ENCODE measurements at regions not wholly inside any gene's neighbourhood (a gene's known extent, or its start where the extent isn't known, plus 50 kb on each side); places are given as distances from the start of the nearest gene placed in this dataset.

- DNase-seq (ENCODE audit: low spot score), result no peak
These were observed 204.2 kb upstream of the TBC1D5 start for GRCh38 chr3:17946619-17947018.

DNA sequence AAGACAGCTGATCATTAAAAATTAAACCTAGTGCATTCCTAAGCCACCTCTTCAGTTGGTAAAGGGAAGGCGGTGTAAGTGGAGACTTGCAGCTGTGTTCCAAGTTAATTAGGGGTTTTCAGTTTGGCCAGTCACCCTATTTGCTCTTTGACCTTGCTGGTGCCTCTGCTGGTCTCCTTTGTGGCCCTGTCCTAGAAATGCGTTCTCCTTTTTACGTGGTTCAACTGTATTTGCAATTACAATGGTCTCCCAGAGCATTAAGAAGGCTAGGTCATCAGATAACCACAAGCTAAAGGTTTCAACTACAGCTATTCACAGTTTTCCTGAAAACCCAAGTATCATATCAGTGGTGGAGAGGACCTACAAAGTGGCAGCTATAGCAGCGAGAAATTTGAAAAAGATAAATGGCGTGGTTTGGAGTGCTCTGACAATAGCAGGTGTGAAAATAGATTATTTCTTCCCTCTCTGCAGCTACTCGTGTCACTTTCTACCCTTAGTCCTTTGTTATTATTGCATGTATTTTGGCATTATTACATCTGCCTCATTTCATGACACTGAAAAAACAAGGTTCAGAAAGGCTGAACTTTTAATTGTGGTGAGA lies 203.5 kb upstream of the TBC1D5 start:
- DNase-seq (ENCODE audit: low spot score), result no peak

- DNase-seq (ENCODE audit: low spot score), result no peak
These were observed 202.8 kb upstream of the TBC1D5 start for GRCh38 chr3:17945018-17945798.

DNA sequence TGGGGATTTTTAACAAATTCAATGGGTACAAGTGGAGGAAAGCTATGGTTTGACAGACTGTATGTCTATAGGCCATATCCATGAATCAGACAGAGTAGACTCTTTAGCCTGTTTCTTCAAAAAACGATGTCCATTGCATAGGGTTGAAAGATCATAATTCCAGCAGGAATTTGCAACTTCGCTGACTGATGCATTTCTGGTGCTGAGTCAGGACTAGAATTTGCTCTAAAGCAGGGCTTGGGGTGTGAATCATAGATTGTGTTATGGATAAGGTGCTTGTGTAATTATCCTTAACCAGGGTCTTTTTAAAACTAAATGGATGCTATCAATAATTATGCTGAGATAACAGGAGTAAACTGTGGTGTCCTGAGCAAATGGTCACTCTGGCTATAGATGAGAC lies 200.4 kb upstream of the TBC1D5 start:
- no peak for DNase-seq (ENCODE audit: low spot score)

GRCh38 chr3:17941766-17942165 lies 199.3 kb upstream of the TBC1D5 start:
- no peak for DNase-seq (ENCODE audit: low spot score)

DNA sequence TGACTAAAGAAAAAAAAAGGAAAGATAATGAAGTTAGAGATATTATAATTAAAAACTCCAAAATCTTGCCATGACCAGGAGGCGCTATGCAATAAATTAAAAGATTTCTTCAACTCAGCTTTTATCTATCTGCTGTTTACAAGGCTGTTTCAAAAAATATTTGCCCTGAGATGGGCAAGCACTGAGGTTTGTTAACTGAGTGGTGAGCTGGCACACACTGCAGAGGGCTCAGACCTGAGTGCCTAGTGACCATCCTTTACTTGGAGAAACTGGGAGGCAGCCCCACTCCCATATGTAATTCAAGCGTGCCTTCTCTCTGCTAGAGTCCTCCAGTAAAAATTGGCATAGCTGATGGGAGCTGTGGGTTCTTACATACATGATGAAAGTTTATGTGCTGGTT lies 198.7 kb upstream of the TBC1D5 start:
- no peak for DNase-seq (ENCODE audit: low spot score)

GRCh38 chr3:17939157-17939556 lies 196.7 kb upstream of the TBC1D5 start:
- DNase-seq (ENCODE audit: low spot score), result no peak

DNA sequence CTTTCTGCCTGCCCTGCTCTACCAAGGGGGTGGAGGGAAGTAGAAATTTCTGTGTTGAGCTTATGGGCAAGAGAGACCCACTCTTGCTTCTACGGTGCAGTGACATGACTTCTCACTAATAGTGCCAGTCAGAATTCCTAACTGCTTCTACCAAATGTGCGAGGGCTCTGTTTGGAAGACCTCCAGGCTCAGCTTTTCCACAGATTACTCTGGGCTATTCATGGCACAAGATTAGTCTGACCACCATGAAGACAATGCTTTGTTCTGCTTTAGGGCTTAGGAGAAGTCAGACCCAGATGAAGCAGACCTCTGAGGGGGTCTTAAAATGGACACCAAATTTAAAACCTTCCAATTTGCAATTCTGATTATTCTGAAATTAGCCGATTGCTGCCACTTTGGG lies 195.9 kb upstream of the TBC1D5 start:
- no peak for DNase-seq (ENCODE audit: low spot score)

- DNase-seq (ENCODE audit: low spot score), result no peak
These were observed 194.5 kb upstream of the TBC1D5 start for GRCh38 chr3:17936736-17937480.

GRCh38 chr3:17935222-17935621 lies 192.8 kb upstream of the TBC1D5 start:
- no peak for DNase-seq (ENCODE audit: low spot score)

DNA sequence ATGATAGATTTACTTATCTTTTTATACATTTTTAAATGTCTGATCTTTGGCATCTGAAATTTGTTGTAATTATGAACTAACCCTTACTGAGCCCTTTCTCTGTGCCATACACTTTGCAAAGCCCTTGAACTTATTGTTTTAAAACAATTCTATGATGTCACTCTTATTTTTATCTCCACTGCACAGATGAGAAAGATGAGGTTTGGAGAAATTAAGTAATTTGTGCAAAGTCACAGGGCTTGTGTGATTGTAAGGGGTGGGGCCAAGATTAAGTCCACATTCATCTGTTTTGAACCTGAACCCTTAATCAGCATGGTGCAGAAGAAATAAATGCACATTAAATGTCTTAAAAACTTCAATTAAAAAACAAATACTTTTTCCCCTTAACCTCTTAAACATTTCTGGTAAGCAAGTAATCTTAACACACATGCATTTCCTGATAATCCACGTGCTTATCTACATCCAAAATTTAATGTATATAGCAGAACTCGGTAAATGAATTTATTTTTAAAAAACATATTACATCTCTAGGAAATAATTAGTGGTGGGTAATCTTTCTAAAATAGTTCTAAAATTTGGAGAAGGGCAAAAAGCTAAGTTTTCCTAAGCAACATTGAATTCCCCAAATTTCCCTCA lies 189.8 kb upstream of the TBC1D5 start:
- DNase-seq (ENCODE audit: low spot score), result no peak

GRCh38 chr3:17931131-17931530 lies 188.7 kb upstream of the TBC1D5 start:
- DNase-seq (ENCODE audit: low spot score), result no peak

GRCh38 chr3:17928502-17929145 lies 186.2 kb upstream of the TBC1D5 start:
- DNase-seq (ENCODE audit: low spot score), result no peak

GRCh38 chr3:17927036-17927435 lies 184.6 kb upstream of the TBC1D5 start:
- DNase-seq (ENCODE audit: low spot score), result no peak

DNA sequence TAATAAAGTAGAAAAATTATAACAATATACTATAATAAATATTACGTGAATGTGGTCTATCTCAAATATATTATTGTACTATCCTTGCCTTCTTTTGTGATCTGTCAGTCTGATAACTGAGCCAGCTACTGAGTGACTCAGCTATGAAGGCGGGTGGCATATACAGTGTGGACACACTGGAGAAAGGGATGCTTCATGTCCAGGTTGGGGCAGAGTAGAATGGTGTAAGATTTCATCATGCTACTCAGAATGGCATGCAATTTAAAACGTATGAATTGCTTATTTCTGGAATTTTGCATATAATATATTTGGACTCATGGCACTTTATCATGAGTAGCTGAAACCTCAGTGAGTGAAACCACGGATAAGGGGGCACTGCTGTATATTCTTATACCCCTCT lies 172.9 kb upstream of the TBC1D5 start:
- peak; percentile 8 for DNase-seq (ENCODE audit: low spot score)

GRCh38 chr3:17913359-17913758 lies 170.9 kb upstream of the TBC1D5 start:
- DNase-seq (ENCODE audit: low spot score), result no peak

GRCh38 chr3:17911986-17912760 lies 169.7 kb upstream of the TBC1D5 start:
- no peak for DNase-seq (ENCODE audit: low spot score)

- DNase-seq (ENCODE audit: low spot score), result no peak
These were observed 168.5 kb upstream of the TBC1D5 start for GRCh38 chr3:17910922-17911321.

DNA sequence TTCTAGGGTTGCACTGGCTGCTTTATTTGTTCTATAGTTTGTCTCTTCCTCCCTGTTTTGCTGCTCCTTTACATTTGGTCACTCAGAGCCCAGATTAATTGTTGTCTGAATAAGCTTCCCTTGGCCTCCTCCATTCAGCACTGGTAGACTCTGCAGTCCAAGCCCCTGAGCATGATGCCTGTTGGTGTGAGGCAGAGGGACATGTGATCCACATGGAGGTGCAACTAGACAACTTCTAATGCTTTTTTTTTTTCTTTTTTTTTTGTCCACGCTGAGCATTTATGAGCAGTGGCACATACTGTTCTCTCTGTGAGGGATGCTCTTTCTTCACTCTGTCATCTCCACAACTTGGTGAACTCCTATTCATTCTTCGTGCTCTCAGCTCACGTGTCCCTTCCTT lies 167.3 kb upstream of the TBC1D5 start:
- no peak for DNase-seq (ENCODE audit: low spot score)

DNA sequence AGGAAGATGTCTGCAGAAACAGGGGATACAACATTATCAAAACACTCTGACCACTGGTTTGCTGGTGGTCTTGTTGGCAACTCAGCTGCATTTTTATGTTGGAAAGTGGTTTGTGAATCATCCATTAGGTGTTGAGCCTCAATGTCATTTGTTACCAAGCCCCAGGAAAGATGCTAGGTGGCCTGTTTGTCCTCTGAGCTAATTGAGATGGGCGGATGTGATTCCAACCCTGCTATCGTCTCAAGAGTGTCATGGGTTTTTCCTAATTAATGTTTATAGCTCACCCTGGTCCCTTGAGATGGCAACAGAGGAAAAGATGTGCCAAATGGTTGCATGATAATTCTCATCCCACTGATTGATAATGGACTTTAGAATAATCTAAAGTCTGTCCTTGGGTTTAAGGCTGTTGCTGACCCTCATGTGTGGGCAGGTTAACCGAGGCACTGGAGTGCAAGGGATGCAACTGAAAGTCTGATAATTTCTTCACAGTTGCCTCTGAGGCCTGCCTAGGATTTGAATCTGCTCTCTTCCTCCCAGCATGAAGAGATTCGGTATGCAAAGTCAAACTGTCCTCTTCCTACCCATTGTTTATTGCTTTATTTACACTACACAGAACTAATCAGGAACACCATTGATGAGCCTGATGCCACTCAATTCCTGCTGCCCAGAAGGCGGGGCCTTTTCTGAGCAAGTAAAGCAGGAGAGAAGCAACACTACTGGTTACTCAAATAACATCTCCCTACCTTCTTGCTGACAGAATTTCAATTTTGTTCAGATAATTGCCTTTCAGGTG lies 166.2 kb upstream of the TBC1D5 start:
- no peak for DNase-seq (ENCODE audit: low spot score)

Measured in H4 (cell line).